MM.1S (cell line): ENCODE measurements at regions not wholly inside any gene's neighbourhood (a gene's known extent, or its start where the extent isn't known, plus 50 kb on each side); places are given as distances from the start of the nearest gene placed in this dataset.

Experiments
- DNase-seq: peaks from one replicate; pipeline ENCODE4 v3.0.0-alpha.2; 2015
- H2AFZ ChIP-seq: fragments of 300-600 bp; sonication (generic); 2 replicates; pipeline ENCODE4 v1.6.0; 2016; ENCODE audit warnings: antibody characterized with exemption, low read length
- H3F3A ChIP-seq: fragments of 300-600 bp; sonication (generic); 2 replicates; pipeline ENCODE4 v1.6.1; 2016; ENCODE audit warnings: mild to moderate bottlenecking, antibody characterized with exemption, low read length, moderate library complexity, mixed read lengths; ENCODE audit not compliant: insufficient read depth
- H3K27ac ChIP-seq: fragments of 300-600 bp; sonication (generic); 2 replicates; pipeline ENCODE4 v1.5.1; 2016; ENCODE audit warnings: mild to moderate bottlenecking, low read length
- H3K27me3 ChIP-seq: fragments of 300-600 bp; sonication (generic); replicated peaks from 2 replicates; pipeline ENCODE4 v1.6.0; 2016; ENCODE audit warnings: low read length; ENCODE audit not compliant: insufficient read depth
- H3K36me3 ChIP-seq: fragments of 300-600 bp; sonication (generic); replicated peaks from 2 replicates; pipeline ENCODE4 v1.6.1; 2016; ENCODE audit warnings: mild to moderate bottlenecking, low read length, mixed read lengths; ENCODE audit not compliant: insufficient read depth
- H3K4me1 ChIP-seq: fragments of 300-600 bp; sonication (generic); 2 replicates; pipeline ENCODE4 v1.6.1; 2016; ENCODE audit warnings: low read length, mixed read lengths
- H3K4me2 ChIP-seq: fragments of 300-600 bp; sonication (generic); 2 replicates; pipeline ENCODE4 v1.6.0; 2016; ENCODE audit warnings: low read depth, low read length
- H3K4me3 ChIP-seq: fragments of 300-600 bp; sonication (generic); 2 replicates; pipeline ENCODE4 v1.5.1; 2016; ENCODE audit warnings: low read length, mixed read lengths
- H3K79me2 ChIP-seq: fragments of 300-600 bp; sonication (generic); 2 replicates; pipeline ENCODE4 v1.6.1; 2016; ENCODE audit warnings: mixed run types, low read length, mixed read lengths
- H3K9ac ChIP-seq: fragments of 300-600 bp; sonication (generic); 2 replicates; pipeline ENCODE4 v1.6.1; 2016; ENCODE audit warnings: low read length, mixed read lengths
- H3K9me2 ChIP-seq: fragments of 300-600 bp; sonication (generic); replicated peaks from 2 replicates; pipeline ENCODE4 v1.6.1; 2016; ENCODE audit warnings: mild to moderate bottlenecking, low read length, mixed read lengths; ENCODE audit not compliant: insufficient read depth
- H3K9me3 ChIP-seq: fragments of 300-600 bp; sonication (generic); replicated peaks from 2 replicates; pipeline ENCODE4 v1.6.1; 2016; ENCODE audit warnings: mild to moderate bottlenecking, low read length, mixed read lengths; ENCODE audit not compliant: insufficient read depth
- H4K20me1 ChIP-seq: fragments of 300-600 bp; sonication (generic); 2 replicates; pipeline ENCODE4 v1.6.1; 2016; ENCODE audit warnings: mild to moderate bottlenecking, low read length, moderate library complexity, mixed read lengths; ENCODE audit not compliant: insufficient read depth
- CTCF ChIP-seq: fragments of 300-600 bp; sonication (generic); IDR thresholded peaks from 2 replicates; pipeline ENCODE4 v1.5.1; 2016; ENCODE audit warnings: antibody characterized with exemption, low read length, mixed read lengths
- EZH2 ChIP-seq: fragments of 300-600 bp; sonication (generic); optimal IDR thresholded peaks from 2 replicates; pipeline ENCODE3; 2017; ENCODE audit warnings: low read depth, mild to moderate bottlenecking, antibody characterized with exemption, low read length, mixed read lengths
- EZH2phosphoT487 ChIP-seq: fragments of 300-600 bp; sonication (generic); IDR thresholded peaks from 2 replicates; pipeline ENCODE4 v1.6.1; 2018; ENCODE audit warnings: antibody characterized with exemption, low read length

GRCh38 chr6:23073821-23074220 is 504.5 kb downstream of the HDGFL1 start:
- Histone ChIP-seq H3K27ac (no peak overlapping the region), H3K4me3 (no peak overlapping the region), H3K9me3 (no peaks in the 10 kb centered on the region; the same call in 1 of the 2 replicates), H3K4me2 (no peak overlapping the region), H3F3A (no peaks in the 10 kb centered on the region), H3K4me1 (no peaks in the 10 kb centered on the region), H3K27me3 (no peaks in the 10 kb centered on the region), H4K20me1 (no peaks in the 10 kb centered on the region), H2AFZ (no peak overlapping the region), H3K9me2 (no peaks in the 10 kb centered on the region), H3K36me3 (no peaks in the 10 kb centered on the region), H3K9ac (no peak overlapping the region), H3K79me2 (no peaks in the 10 kb centered on the region)
- no peak for TF ChIP-seq EZH2
- no peak for TF ChIP-seq EZH2phosphoT487
- no peak for TF ChIP-seq CTCF
- DNase-seq: no peak

- Histone ChIP-seq H3K9me3 (no peaks in the 10 kb centered on the region; the same call in 1 of the 2 replicates), H3K4me1 (no peaks in the 10 kb centered on the region), H3F3A (no peaks in the 10 kb centered on the region), H3K4me3 (no peak overlapping the region), H3K4me2 (no peak overlapping the region), H3K36me3 (no peaks in the 10 kb centered on the region), H4K20me1 (no peaks in the 10 kb centered on the region), H3K27ac (no peak overlapping the region), H3K9ac (no peak overlapping the region), H2AFZ (no peak overlapping the region), H3K9me2 (no peaks in the 10 kb centered on the region), H3K27me3 (no peaks in the 10 kb centered on the region), H3K79me2 (no peaks in the 10 kb centered on the region)
- no peak for DNase-seq
- no peak for TF ChIP-seq EZH2phosphoT487
- no peak for TF ChIP-seq CTCF
- no peak for TF ChIP-seq EZH2
These were observed 508.4 kb downstream of the HDGFL1 start for GRCh38 chr6:23077772-23078171.

- Histone ChIP-seq H3K4me3 (no peak overlapping the region), H3F3A (no peaks in the 10 kb centered on the region), H3K4me2 (no peak overlapping the region), H3K79me2 (no peaks in the 10 kb centered on the region), H3K9me3 (no peaks in the 10 kb centered on the region), H3K27me3 (no peaks in the 10 kb centered on the region), H3K9ac (no peak overlapping the region), H2AFZ (no peak overlapping the region), H4K20me1 (no peaks in the 10 kb centered on the region), H3K4me1 (no peaks in the 10 kb centered on the region), H3K36me3 (no peaks in the 10 kb centered on the region), H3K9me2 (no peaks in the 10 kb centered on the region), H3K27ac (no peak overlapping the region)
- peak; percentile 36 for DNase-seq
- no peak for TF ChIP-seq EZH2phosphoT487
- TF ChIP-seq CTCF: peak; percentile 24; the same call in 1 of the 2 replicates
- TF ChIP-seq EZH2: no peak
These were observed 512.3 kb downstream of the HDGFL1 start for GRCh38 chr6:23081701-23082100.
